ENCODE measurements at regions not wholly inside any gene's neighbourhood (a gene's known extent, or its start where the extent isn't known, plus 50 kb on each side); places are given as distances from the start of the nearest gene placed in this dataset.
A peak's percentile ranks its signal among the peaks of the same experiment; 100 is the strongest.

DNA sequence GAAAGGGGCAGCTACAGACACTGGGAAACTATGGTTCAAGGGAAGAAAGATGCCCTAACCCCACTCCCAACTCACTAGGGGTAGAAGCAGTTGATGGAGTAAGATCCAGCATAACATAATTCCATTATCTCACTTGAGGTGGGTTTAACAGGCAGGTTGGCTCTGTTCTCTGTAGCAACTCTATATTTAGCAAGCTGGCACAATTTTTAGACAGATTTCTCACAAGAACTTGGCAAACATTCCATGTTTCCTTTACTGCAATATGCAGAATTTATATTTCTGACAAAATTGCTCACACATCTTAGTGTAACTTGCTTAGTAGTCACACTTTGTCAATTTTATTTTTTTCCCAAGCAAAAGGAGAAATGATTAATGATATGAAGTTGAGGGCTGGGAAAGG lies 475.4 kb downstream of the RMST start:
- TF ChIP-seq, protein P1, sequence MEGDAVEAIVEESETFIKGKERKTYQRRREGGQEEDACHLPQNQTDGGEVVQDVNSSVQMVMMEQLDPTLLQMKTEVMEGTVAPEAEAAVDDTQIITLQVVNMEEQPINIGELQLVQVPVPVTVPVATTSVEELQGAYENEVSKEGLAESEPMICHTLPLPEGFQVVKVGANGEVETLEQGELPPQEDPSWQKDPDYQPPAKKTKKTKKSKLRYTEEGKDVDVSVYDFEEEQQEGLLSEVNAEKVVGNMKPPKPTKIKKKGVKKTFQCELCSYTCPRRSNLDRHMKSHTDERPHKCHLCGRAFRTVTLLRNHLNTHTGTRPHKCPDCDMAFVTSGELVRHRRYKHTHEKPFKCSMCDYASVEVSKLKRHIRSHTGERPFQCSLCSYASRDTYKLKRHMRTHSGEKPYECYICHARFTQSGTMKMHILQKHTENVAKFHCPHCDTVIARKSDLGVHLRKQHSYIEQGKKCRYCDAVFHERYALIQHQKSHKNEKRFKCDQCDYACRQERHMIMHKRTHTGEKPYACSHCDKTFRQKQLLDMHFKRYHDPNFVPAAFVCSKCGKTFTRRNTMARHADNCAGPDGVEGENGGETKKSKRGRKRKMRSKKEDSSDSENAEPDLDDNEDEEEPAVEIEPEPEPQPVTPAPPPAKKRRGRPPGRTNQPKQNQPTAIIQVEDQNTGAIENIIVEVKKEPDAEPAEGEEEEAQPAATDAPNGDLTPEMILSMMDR (IDR thresholded peaks at IDR 0.05; ENCODE audit: unreplicated experiment) = no peak
- no peaks in the 10 kb centered on the region for H3K4me1 Mint-ChIP-seq (ENCODE audit: low read depth)
- no peak overlapping the region for H3K27ac Mint-ChIP-seq
- H3K36me3 Mint-ChIP-seq (ENCODE audit: insufficient read depth) = no peaks in the 10 kb centered on the region
- no peak for DNase-seq (ENCODE audit: low spot score, unreplicated experiment)
- no peaks in the 10 kb centered on the region for H3K27me3 Mint-ChIP-seq
- no peaks in the 10 kb centered on the region for H3K9me3 Mint-ChIP-seq (ENCODE audit: low read depth)
- no peak overlapping the region for H3K4me3 Mint-ChIP-seq (ENCODE audit: low read depth)

DNA sequence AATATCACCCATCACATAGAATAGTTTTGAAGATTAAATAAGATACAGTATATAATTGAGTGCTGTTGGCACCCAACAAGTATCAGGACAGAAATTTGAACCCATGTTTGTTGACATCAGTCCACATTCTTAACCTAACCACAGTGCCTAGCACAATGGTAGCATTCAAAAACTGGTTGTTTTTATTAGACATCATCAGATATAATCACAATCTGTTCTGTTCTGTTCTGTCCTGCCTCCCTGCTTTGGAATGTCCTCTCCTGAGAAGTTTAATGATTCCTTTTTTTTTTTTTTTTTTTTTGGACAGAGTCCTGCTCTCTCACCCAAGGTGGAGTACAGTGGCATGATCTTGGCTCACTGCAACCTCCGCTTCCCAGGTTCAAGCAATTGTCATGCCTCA lies 476.6 kb downstream of the RMST start:
- Mint-ChIP-seq H3K9me3 (ENCODE audit: low read depth) (no peaks in the 10 kb centered on the region), H3K27ac (no peak overlapping the region), H3K4me3 (ENCODE audit: low read depth) (no peak overlapping the region), H3K36me3 (ENCODE audit: insufficient read depth) (no peaks in the 10 kb centered on the region), H3K4me1 (ENCODE audit: low read depth) (no peaks in the 10 kb centered on the region), H3K27me3 (no peaks in the 10 kb centered on the region)
- DNase-seq (ENCODE audit: low spot score, unreplicated experiment) = no peak
- TF ChIP-seq, protein P1 (IDR thresholded peaks at IDR 0.05; ENCODE audit: unreplicated experiment) = no peak

DNA sequence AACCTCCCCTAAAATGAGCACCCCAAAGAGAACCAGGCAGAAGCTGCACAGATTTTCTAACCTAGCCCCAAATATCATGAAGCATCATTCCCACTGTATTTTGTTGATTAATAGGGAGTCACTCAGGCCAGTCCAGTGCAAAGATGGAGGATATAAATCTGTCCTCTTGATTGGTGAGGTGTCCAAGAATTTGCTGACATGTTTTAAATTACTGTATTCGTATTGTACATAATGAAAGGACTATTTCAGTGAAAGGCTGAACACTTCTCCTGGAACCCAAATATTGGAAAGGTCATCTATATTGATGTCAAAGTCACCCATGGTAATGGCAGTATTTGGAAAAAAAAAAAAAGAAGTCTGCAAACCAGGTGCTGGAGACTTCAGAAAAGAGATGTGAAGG lies 477.5 kb downstream of the RMST start:
- Mint-ChIP-seq H3K4me3 (ENCODE audit: low read depth) (no peak overlapping the region), H3K27ac (no peak overlapping the region), H3K9me3 (ENCODE audit: low read depth) (no peaks in the 10 kb centered on the region), H3K36me3 (ENCODE audit: insufficient read depth) (no peaks in the 10 kb centered on the region), H3K27me3 (no peaks in the 10 kb centered on the region), H3K4me1 (ENCODE audit: low read depth) (no peaks in the 10 kb centered on the region)
- no peak for DNase-seq (ENCODE audit: low spot score, unreplicated experiment)
- TF ChIP-seq, protein P1 (IDR thresholded peaks at IDR 0.05; ENCODE audit: unreplicated experiment) = no peak

DNA sequence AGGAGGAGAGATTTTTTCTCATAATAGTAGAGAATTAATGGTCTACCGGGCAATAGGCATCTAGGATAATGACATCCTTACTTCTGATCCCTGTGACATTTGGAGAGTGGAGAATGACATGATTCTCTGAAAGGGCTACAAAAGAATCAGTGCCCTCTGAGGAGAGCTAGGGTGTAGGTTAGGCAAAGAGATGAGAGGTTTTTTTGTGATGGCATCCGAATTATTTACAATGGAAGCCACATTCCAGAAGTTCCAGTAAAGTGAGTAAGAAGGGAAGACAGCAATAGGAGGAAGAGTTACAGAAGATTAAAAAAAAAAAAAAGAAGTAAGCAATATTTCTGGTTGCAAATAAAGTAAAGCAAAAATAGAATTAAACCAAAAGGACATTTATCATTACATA lies 478.0 kb downstream of the RMST start:
- no peaks in the 10 kb centered on the region for H3K4me1 Mint-ChIP-seq (ENCODE audit: low read depth)
- no peak overlapping the region for H3K27ac Mint-ChIP-seq
- DNase-seq (ENCODE audit: low spot score, unreplicated experiment) = no peak
- TF ChIP-seq, protein P1 (IDR thresholded peaks at IDR 0.05; ENCODE audit: unreplicated experiment) = no peak
- no peak overlapping the region for H3K4me3 Mint-ChIP-seq (ENCODE audit: low read depth)
- H3K27me3 Mint-ChIP-seq = no peaks in the 10 kb centered on the region
- H3K36me3 Mint-ChIP-seq (ENCODE audit: insufficient read depth) = no peaks in the 10 kb centered on the region
- H3K9me3 Mint-ChIP-seq (ENCODE audit: low read depth) = no peaks in the 10 kb centered on the region

DNA sequence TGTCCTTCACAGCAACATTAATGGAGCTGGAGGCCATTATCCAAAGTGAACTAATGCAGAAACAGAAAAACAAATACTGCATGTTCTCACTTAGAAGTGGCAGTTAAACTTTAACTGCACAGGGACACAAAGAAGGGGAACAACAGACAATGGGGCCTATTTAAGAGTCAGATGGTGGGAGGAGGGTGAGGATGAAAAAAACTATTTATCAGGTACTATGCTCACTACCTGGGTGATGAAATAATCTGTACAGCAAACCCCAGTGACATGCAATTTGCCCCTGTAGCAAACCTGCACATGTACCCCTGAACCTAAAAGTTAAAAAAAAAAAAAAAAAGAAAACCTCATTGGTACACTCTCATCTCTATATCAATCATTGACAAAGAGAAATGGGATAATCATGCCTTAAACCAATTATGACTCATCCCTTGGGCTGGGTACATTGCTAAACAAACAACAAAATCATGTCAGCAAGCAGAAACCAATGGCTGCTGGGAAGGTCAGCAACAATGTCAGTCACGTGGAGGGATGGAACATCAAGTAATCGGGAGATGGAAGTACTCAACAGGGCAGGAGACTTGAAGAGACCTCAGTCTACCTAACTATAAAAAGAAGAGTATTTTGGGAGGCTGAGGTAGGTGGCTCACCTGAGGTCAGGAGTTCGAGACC lies 479.2 kb downstream of the RMST start:
- no peaks in the 10 kb centered on the region for H3K27me3 Mint-ChIP-seq
- H3K4me1 Mint-ChIP-seq (ENCODE audit: low read depth) = no peaks in the 10 kb centered on the region
- DNase-seq (ENCODE audit: low spot score, unreplicated experiment) = no peak
- peaks cover 2% of the 10 kb centered on the region for H3K9me3 Mint-ChIP-seq (ENCODE audit: low read depth)
- no peak overlapping the region for H3K4me3 Mint-ChIP-seq (ENCODE audit: low read depth)
- H3K36me3 Mint-ChIP-seq (ENCODE audit: insufficient read depth) = no peaks in the 10 kb centered on the region
- H3K27ac Mint-ChIP-seq = peak overlapping the region; percentile 79
- TF ChIP-seq, protein P1 (IDR thresholded peaks at IDR 0.05; ENCODE audit: unreplicated experiment) = no peak

All from progenitor cell of endocrine pancreas (in vitro differentiated cells).